H1 (cell line): ENCODE measurements at regions not wholly inside any gene's neighbourhood (a gene's known extent, or its start where the extent isn't known, plus 50 kb on each side); places are given as distances from the start of the nearest gene placed in this dataset.

ENCODE experiments used
- CTCF ChIA-PET: fragments of 300-600 bp; sonication (Branson Sonifier 250); formaldehyde crosslinking; loops from one replicate; lab custom pipeline; 2021; ENCODE audit not compliant: partially characterized antibody; lab: Charles Lee
- POLR2A ChIA-PET: fragments of 300-600 bp; sonication (Branson Sonifier 250); formaldehyde crosslinking; loops from one replicate; lab custom pipeline; 2021; ENCODE audit warnings: inconsistent platforms; ENCODE audit not compliant: partially characterized antibody; lab: Charles Lee
- DNase-seq, 2 experiments: peaks; one replicate each; pipeline versions ENCODE4 v3.0.0 to v3.0.0-alpha.2; 2010 to 2022; ENCODE audit warnings: low spot score in 2 of 2, low read depth in 1 of 2, mixed read lengths in 1 of 2
- FAIRE-seq: peaks from 2 replicates; lab custom pipeline; 2011; peaks lifted over from hg19 to GRCh38; lab: Jason Lieb, UNC
- H2AFZ ChIP-seq: 2 replicates; pipeline ENCODE4 v1.8.1; 2012; ENCODE audit warnings: low read length, inconsistent platforms
- H2AK5ac ChIP-seq: 2 replicates; pipeline ENCODE4 v1.6.1; 2013; ENCODE audit warnings: low read depth, low read length
- H2BK120ac ChIP-seq: replicated peaks from 2 replicates; pipeline ENCODE3; 2013; ENCODE audit warnings: low read depth, low read length, inconsistent platforms
- H2BK12ac ChIP-seq: 2 replicates; pipeline ENCODE4 v1.6.1; 2013; ENCODE audit warnings: low read depth, low read length
- H2BK15ac ChIP-seq: 2 replicates; pipeline ENCODE4 v1.6.1; 2013; ENCODE audit warnings: low read length
- H2BK20ac ChIP-seq: 2 replicates; pipeline ENCODE4 v1.6.1; 2013; ENCODE audit warnings: low read length
- H2BK5ac ChIP-seq: 2 replicates; pipeline ENCODE4 v1.6.1; 2013; ENCODE audit warnings: low read depth, low read length
- H3K14ac ChIP-seq: 2 replicates; pipeline ENCODE4 v1.6.1; 2013; ENCODE audit warnings: inconsistent platforms; ENCODE audit not compliant: insufficient read length
- H3K18ac ChIP-seq: 2 replicates; pipeline ENCODE4 v1.6.1; 2013; ENCODE audit warnings: low read length; ENCODE audit errors: extremely low read depth
- H3K23ac ChIP-seq: 2 replicates; pipeline ENCODE4 v1.6.1; 2013; ENCODE audit warnings: inconsistent platforms; ENCODE audit not compliant: insufficient read length
- H3K23me2 ChIP-seq: 2 replicates; pipeline ENCODE4 v1.6.1; 2013; ENCODE audit warnings: low read depth, low read length
- H3K27ac ChIP-seq: 2 replicates; pipeline ENCODE4 v1.6.1; 2011; ENCODE audit warnings: low read depth, low read length, inconsistent platforms
- H3K27me3 ChIP-seq, 4 experiments: replicated peaks in 1 of 4; 1 replicate in 1 of 4; 2 replicates in 3 of 4; pipeline versions ENCODE4 v1.6.1 to v1.8.1; 2011 to 2013; ENCODE audit warnings: low read length in 3 of 4, mild to moderate bottlenecking in 3 of 4, inconsistent platforms in 2 of 4, mixed read lengths in 2 of 4, moderate library complexity in 1 of 4; ENCODE audit not compliant: control insufficient read depth in 3 of 4, insufficient read depth in 3 of 4; ENCODE audit errors: extremely low read depth in 1 of 4
- H3K36me3 ChIP-seq, 4 experiments: 2 replicates each; pipeline versions ENCODE4 v1.6.1 to v1.8.1; 2011 to 2013; ENCODE audit warnings: mild to moderate bottlenecking in 4 of 4, low read length in 3 of 4, moderate library complexity in 2 of 4, control low read depth in 1 of 4, inconsistent platforms in 1 of 4; ENCODE audit not compliant: insufficient read depth in 4 of 4, control insufficient read depth in 2 of 4
- H3K4ac ChIP-seq: replicated peaks from 2 replicates; pipeline ENCODE3; 2013; ENCODE audit warnings: low read length, low read depth, mixed read lengths, inconsistent platforms; ENCODE audit not compliant: insufficient read length
- H3K4me1 ChIP-seq, 4 experiments: replicated peaks in 1 of 4; 1 replicate in 1 of 4; 2 replicates in 3 of 4; pipeline versions ENCODE4 v1.6.1 to v1.8.1; 2011 to 2013; ENCODE audit warnings: low read length in 3 of 4, inconsistent platforms in 2 of 4, mixed read lengths in 1 of 4; ENCODE audit not compliant: insufficient read depth in 4 of 4, control insufficient read depth in 3 of 4
- H3K4me2 ChIP-seq, 2 experiments: 2 replicates each; pipeline versions ENCODE4 v1.6.1 to v1.8.1; 2011 to 2013; ENCODE audit warnings: low read depth in 2 of 2, low read length in 2 of 2, control low read depth in 1 of 2, inconsistent platforms in 1 of 2, mild to moderate bottlenecking in 1 of 2; ENCODE audit not compliant: insufficient read depth in 1 of 2
- H3K4me3 ChIP-seq, 4 experiments: fragments of 200-600, 300-600 bp in 1 of 4; sonication (generic), shearing (Covaris generic), sonication (Bioruptor Twin) in 1 of 4; 2 replicates each; pipeline versions ENCODE4 v1.5.1 to v1.8.1; 2011 to 2016; ENCODE audit warnings: low read length in 4 of 4, low read depth in 3 of 4, control low read depth in 2 of 4, inconsistent platforms in 2 of 4, mild to moderate bottlenecking in 2 of 4, mixed read lengths in 1 of 4, moderate library complexity in 1 of 4; ENCODE audit not compliant: insufficient read depth in 2 of 4; ENCODE audit errors: extremely low read depth in 1 of 4
- H3K56ac ChIP-seq: replicated peaks from 2 replicates; pipeline ENCODE3; 2013; ENCODE audit warnings: low read depth, mild to moderate bottlenecking, mixed read lengths, low read length, inconsistent platforms; ENCODE audit not compliant: insufficient read length
- H3K79me1 ChIP-seq: 2 replicates; pipeline ENCODE4 v1.6.1; 2013; ENCODE audit warnings: low read depth, low read length, control low read depth
- H3K79me2 ChIP-seq, 2 experiments: 2 replicates each; pipeline versions ENCODE4 v1.6.1 to v1.8.1; 2012 to 2013; ENCODE audit warnings: low read length in 2 of 2, mild to moderate bottlenecking in 2 of 2, inconsistent platforms in 1 of 2; ENCODE audit not compliant: insufficient read depth in 2 of 2, control insufficient read depth in 1 of 2
- H3K9ac ChIP-seq, 4 experiments: replicated peaks in 1 of 4; 1 replicate in 1 of 4; 2 replicates in 3 of 4; pipeline versions ENCODE4 v1.6.1 to v1.8.1; 2011 to 2013; ENCODE audit warnings: low read depth in 3 of 4, low read length in 3 of 4, control low read depth in 2 of 4, mild to moderate bottlenecking in 2 of 4, moderate library complexity in 2 of 4, inconsistent platforms in 1 of 4; ENCODE audit errors: extremely low read depth in 1 of 4
- H3K9me3 ChIP-seq, 2 experiments: 2 replicates each; pipeline versions ENCODE4 v1.6.1 to v1.8.1; 2012 to 2013; ENCODE audit warnings: mild to moderate bottlenecking in 2 of 2, moderate library complexity in 2 of 2, control low read depth in 1 of 2, inconsistent platforms in 1 of 2, low read depth in 1 of 2, low read length in 1 of 2, mixed read lengths in 1 of 2; ENCODE audit not compliant: insufficient read depth in 2 of 2
- H4K20me1 ChIP-seq, 2 experiments: replicated peaks in 1 of 2; 2 replicates each; pipeline versions ENCODE3 to v1.8.1; 2011 to 2013; ENCODE audit warnings: inconsistent platforms in 2 of 2, low read length in 2 of 2, mild to moderate bottlenecking in 1 of 2; ENCODE audit not compliant: insufficient read depth in 2 of 2, control insufficient read depth in 1 of 2
- H4K5ac ChIP-seq: 2 replicates; pipeline ENCODE4 v1.6.1; 2013; ENCODE audit warnings: low read length, low read depth, mixed read lengths, inconsistent platforms; ENCODE audit not compliant: insufficient read length
- H4K8ac ChIP-seq: 2 replicates; pipeline ENCODE4 v1.8.0; 2013; ENCODE audit warnings: mild to moderate bottlenecking, moderate library complexity, low read length, inconsistent platforms; ENCODE audit not compliant: insufficient read depth; ENCODE audit errors: extremely low read depth
- H4K91ac ChIP-seq: replicated peaks from 2 replicates; pipeline ENCODE3; 2013; ENCODE audit warnings: low read length, mixed read lengths, inconsistent platforms; ENCODE audit not compliant: insufficient read length
- CEBPB ChIP-seq: IDR thresholded peaks from 2 replicates; pipeline ENCODE4 v1.6.1; 2012; ENCODE audit warnings: low read depth, low read length
- EZH2 ChIP-seq: fragments of 200-600 bp; sonication (generic); IDR thresholded peaks from 2 replicates; pipeline ENCODE4 v1.7.1; 2012; ENCODE audit warnings: low read depth, mild to moderate bottlenecking, moderate library complexity, low read length, inconsistent platforms; ENCODE audit not compliant: severe bottlenecking
- JUN ChIP-seq: IDR thresholded peaks from 2 replicates; pipeline ENCODE4 v1.6.1; 2011; ENCODE audit warnings: low read depth, mild to moderate bottlenecking, improper control_type of control experiment, low read length
- SIN3A ChIP-seq, 2 experiments: IDR thresholded peaks in 1 of 2; conservative IDR thresholded peaks in 1 of 2; 2 replicates each; pipeline ENCODE4 v1.6.1; 2011 to 2012; ENCODE audit warnings: low read length in 2 of 2, improper control_type of control experiment in 1 of 2, low read depth in 1 of 2, mild to moderate bottlenecking in 1 of 2
- WGBS, 2 experiments: shearing (Covaris generic) in 1 of 2; methylation state at CpG; one replicate each; pipeline versions ENCODE4 v1.1.6 to v1.1.7; 2013 to 2015; ENCODE audit warnings: low lambda C conversion rate in 2 of 2, mixed read lengths in 2 of 2, inconsistent platforms in 1 of 2, low coverage in 1 of 2, missing lambda C conversion rate in 1 of 2; ENCODE audit not compliant: insufficient replicate concordance in 2 of 2, insufficient coverage in 1 of 2, insufficient read length in 1 of 2; ENCODE audit errors: extremely low coverage in 1 of 2, missing lambda C conversion rate in 1 of 2; 5-methylcytosine and 5-hydroxymethylcytosine counted together

GRCh38 chr17:53724726-53725125 lies 98.0 kb upstream of the KIF2B start:
- H2BK5ac ChIP-seq = no peak overlapping the region
- CTCF ChIA-PET = no interaction called here
- H3K4me2 ChIP-seq = no peak overlapping the region
- H3K4me3 ChIP-seq = no peak overlapping the region
- no peaks in the 10 kb centered on the region for H3K79me1 ChIP-seq
- no peak overlapping the region for H3K9ac ChIP-seq
- no peaks in the 10 kb centered on the region for H3K79me2 ChIP-seq
- FAIRE-seq (no peak), DNase-seq (no peak)
- H3K9me3 ChIP-seq = peaks cover 12 to 15% of the 10 kb centered on the region in 2 experiments
- H3K27ac ChIP-seq = no peak overlapping the region
- no peaks in the 10 kb centered on the region for H3K27me3 ChIP-seq
- H2BK15ac ChIP-seq = no peak overlapping the region
- no peak overlapping the region for H2BK120ac ChIP-seq
- no peak overlapping the region for H2BK20ac ChIP-seq
- H3K23ac ChIP-seq = no peak overlapping the region
- no peaks in the 10 kb centered on the region for H3K4me1 ChIP-seq
- H4K8ac ChIP-seq = no peak overlapping the region
- no peak overlapping the region for H2BK12ac ChIP-seq
- no peak overlapping the region for H4K91ac ChIP-seq
- POLR2A ChIA-PET = no interaction called here
- H2AK5ac ChIP-seq = no peak overlapping the region
- H4K20me1 ChIP-seq = no peaks in the 10 kb centered on the region
- 0 out of 2 replicates have a peak overlapping the region, but pooled peaks have one; percentile 4 for H2AFZ ChIP-seq
- WGBS, 2 experiments = 100% methylated on average over 1 of the region's 1 CpG; no CpG with 5 or more reads in 1 of the 2 experiments
- no peak overlapping the region for H3K4ac ChIP-seq
- H3K14ac ChIP-seq = no peak overlapping the region
- H3K56ac ChIP-seq = no peak overlapping the region
- no peak overlapping the region for H3K18ac ChIP-seq
- H3K36me3 ChIP-seq = no peaks in the 10 kb centered on the region; a peak in 1 of 8 replicates
- H4K5ac ChIP-seq = no peak overlapping the region
- H3K23me2 ChIP-seq = no peaks in the 10 kb centered on the region
- TF ChIP-seq JUN (no peak), SIN3A (conservative IDR thresholded peaks at IDR 0.05 in 1 of 2, IDR thresholded peaks at IDR 0.05 in 1 of 2; ENCODE audit: low read depth in 1 of 2, low read length in 2 of 2) (no peak), CEBPB (no peak), EZH2 (no peak)
